CD14-positive monocyte (primary cell): ENCODE measurements at regions not wholly inside any gene's neighbourhood (a gene's known extent, or its start where the extent isn't known, plus 50 kb on each side); places are given as distances from the start of the nearest gene placed in this dataset.

ENCODE experiments used
- DNase-seq, 3 donors: peaks; one replicate each; pipeline ENCODE4 v3.0.0-alpha.2; 2011 to 2022
- H2AFZ ChIP-seq: 2 replicates; pipeline ENCODE4 v1.6.0; 2012; ENCODE audit warnings: mild to moderate bottlenecking, low read depth, low read length, inconsistent platforms; ENCODE audit not compliant: insufficient read depth, poor library complexity, severe bottlenecking
- H3K27ac ChIP-seq, 2 donors: 1 replicate in 1 of 2; 2 replicates in 1 of 2; pipeline ENCODE4 v1.5.1; 2012 to 2013; ENCODE audit warnings: low read length in 2 of 2, control low read depth in 1 of 2, inconsistent platforms in 1 of 2, low read depth in 1 of 2, mild to moderate bottlenecking in 1 of 2
- H3K27me3 ChIP-seq, 2 donors: one replicate each; pipeline versions ENCODE4 v1.6.0 to v1.6.1; 2011 to 2013; ENCODE audit warnings: low read length in 2 of 2; ENCODE audit not compliant: control insufficient read depth in 2 of 2, insufficient read depth in 2 of 2
- H3K36me3 ChIP-seq, 2 donors: replicated peaks in 1 of 2; 1 replicate in 1 of 2; 2 replicates in 1 of 2; pipeline versions ENCODE4 v1.5.1 to v1.6.1; 2012 to 2013; ENCODE audit warnings: low read length in 2 of 2, control low read depth in 1 of 2, inconsistent platforms in 1 of 2, mild to moderate bottlenecking in 1 of 2; ENCODE audit not compliant: insufficient read depth in 2 of 2, control insufficient read depth in 1 of 2
- H3K4me1 ChIP-seq, 2 donors: 1 replicate in 1 of 2; 2 replicates in 1 of 2; pipeline versions ENCODE4 v1.5.1 to v1.6.1; 2012 to 2013; ENCODE audit warnings: low read length in 2 of 2, control low read depth in 1 of 2, inconsistent platforms in 1 of 2, mild to moderate bottlenecking in 1 of 2, moderate library complexity in 1 of 2; ENCODE audit not compliant: insufficient read depth in 2 of 2, control insufficient read depth in 1 of 2
- H3K4me2 ChIP-seq: replicated peaks from 2 replicates; pipeline ENCODE3; 2012; ENCODE audit warnings: low read length, moderate library complexity, mild to moderate bottlenecking; ENCODE audit not compliant: poor library complexity, severe bottlenecking; ENCODE audit errors: extremely low read depth
- H3K4me3 ChIP-seq, 3 experiments: fragments of 200-600 bp in 1 of 3; sonication (generic) in 1 of 3; replicated peaks in 1 of 3; 1 replicate in 2 of 3; 2 replicates in 1 of 3; pipeline ENCODE4 v1.5.1; 2011 to 2013; ENCODE audit warnings: low read length in 3 of 3, mild to moderate bottlenecking in 3 of 3, control low read depth in 2 of 3, low read depth in 2 of 3, inconsistent platforms in 1 of 3, moderate library complexity in 1 of 3
- H3K79me2 ChIP-seq: 2 replicates; pipeline ENCODE4 v1.6.0; 2012; ENCODE audit warnings: mild to moderate bottlenecking, control low read depth, inconsistent platforms, low read length, moderate library complexity; ENCODE audit not compliant: insufficient read depth
- H3K9ac ChIP-seq: 2 replicates; pipeline ENCODE4 v1.6.0; 2017; ENCODE audit warnings: low read length, mild to moderate bottlenecking; ENCODE audit not compliant: insufficient read depth, poor library complexity, severe bottlenecking
- H3K9me3 ChIP-seq, 2 donors: replicated peaks in 1 of 2; 1 replicate in 1 of 2; 2 replicates in 1 of 2; pipeline versions ENCODE4 v1.5.1 to v1.6.1; 2012 to 2013; ENCODE audit warnings: low read length in 2 of 2, control low read depth in 1 of 2; ENCODE audit not compliant: control insufficient read depth in 1 of 2, insufficient read depth in 1 of 2
- H4K20me1 ChIP-seq: 2 replicates; pipeline ENCODE4 v1.6.0; 2012; ENCODE audit warnings: mild to moderate bottlenecking, low read length, control low read depth, moderate library complexity; ENCODE audit not compliant: insufficient read depth
- H3K27ac Mint-ChIP-seq, 7 donors: one replicate each; pipeline ENCODE4 v1.8.0; 2020; ENCODE audit warnings: mild to moderate bottlenecking in 7 of 7, mixed read lengths in 7 of 7, moderate library complexity in 6 of 7, inconsistent platforms in 2 of 7
- H3K27me3 Mint-ChIP-seq, 3 donors: one replicate each; pipeline ENCODE4 v1.8.0; 2021 to 2022; ENCODE audit warnings: low read depth in 3 of 3, mild to moderate bottlenecking in 3 of 3, mixed read lengths in 3 of 3, moderate library complexity in 3 of 3, inconsistent platforms in 1 of 3
- H3K36me3 Mint-ChIP-seq, 2 donors: one replicate each; pipeline ENCODE4 v1.8.0; 2020; ENCODE audit warnings: mixed read lengths in 2 of 2, inconsistent platforms in 1 of 2, mild to moderate bottlenecking in 1 of 2
- H3K4me1 Mint-ChIP-seq: one replicate; pipeline ENCODE4 v1.8.0; 2020; ENCODE audit warnings: mild to moderate bottlenecking, mixed read lengths
- H3K4me3 Mint-ChIP-seq, 2 donors: one replicate each; pipeline ENCODE4 v1.8.0; 2020; ENCODE audit warnings: mild to moderate bottlenecking in 2 of 2, mixed read lengths in 2 of 2, moderate library complexity in 1 of 2
- H3K9me3 Mint-ChIP-seq, 7 donors: one replicate each; pipeline ENCODE4 v1.8.0; 2020 to 2022; ENCODE audit warnings: mixed read lengths in 7 of 7, mild to moderate bottlenecking in 6 of 7, moderate library complexity in 6 of 7, inconsistent platforms in 2 of 7
- WGBS: methylation state at CpG from one replicate; pipeline ENCODE4 v1.1.5; 2013; ENCODE audit warnings: missing lambda C conversion rate; ENCODE audit not compliant: insufficient coverage; 5-methylcytosine and 5-hydroxymethylcytosine counted together
- intact Hi-C, 2 donors: fragments of 100-400 bp; cut with micrococcal nuclease; formaldehyde crosslinking; loops; one replicate each; pipeline versions ENCODE4 v1.15.0 to v1.15.1; 2023
- TF ChIP-seq, protein P1 (sequence below): fragments of 200-600 bp; IDR thresholded peaks from one replicate; pipeline ENCODE4 v1.8.0; 2022; ENCODE audit warnings: antibody characterized with exemption, mild to moderate bottlenecking

DNA sequence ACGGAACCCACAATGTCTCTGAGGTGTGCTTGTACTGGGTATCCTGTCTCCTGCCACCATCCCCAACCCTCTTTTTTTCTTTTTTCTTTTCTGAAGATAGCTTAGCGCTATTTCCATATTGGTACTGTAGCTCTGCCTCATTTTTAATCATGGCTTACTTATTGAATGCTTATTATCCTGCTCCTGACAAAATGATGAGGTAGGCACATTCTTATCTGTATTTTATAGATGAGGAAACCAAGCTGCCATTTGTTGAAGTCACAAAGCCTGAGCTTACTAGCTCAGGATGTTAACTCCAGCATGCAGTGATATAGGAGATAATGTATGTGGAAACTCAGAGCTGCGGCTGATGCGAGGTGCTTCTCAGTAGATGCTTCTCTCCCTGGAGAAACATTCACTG lies 61.4 kb upstream of the GPR6 start:
- no peaks in the 10 kb centered on the region for H3K79me2 ChIP-seq
- H4K20me1 ChIP-seq: no peaks in the 10 kb centered on the region
- no peak overlapping the region for H2AFZ ChIP-seq
- no peaks in the 10 kb centered on the region for H3K36me3 ChIP-seq
- no peak overlapping the region for H3K9ac ChIP-seq
- TF ChIP-seq, protein P1, sequence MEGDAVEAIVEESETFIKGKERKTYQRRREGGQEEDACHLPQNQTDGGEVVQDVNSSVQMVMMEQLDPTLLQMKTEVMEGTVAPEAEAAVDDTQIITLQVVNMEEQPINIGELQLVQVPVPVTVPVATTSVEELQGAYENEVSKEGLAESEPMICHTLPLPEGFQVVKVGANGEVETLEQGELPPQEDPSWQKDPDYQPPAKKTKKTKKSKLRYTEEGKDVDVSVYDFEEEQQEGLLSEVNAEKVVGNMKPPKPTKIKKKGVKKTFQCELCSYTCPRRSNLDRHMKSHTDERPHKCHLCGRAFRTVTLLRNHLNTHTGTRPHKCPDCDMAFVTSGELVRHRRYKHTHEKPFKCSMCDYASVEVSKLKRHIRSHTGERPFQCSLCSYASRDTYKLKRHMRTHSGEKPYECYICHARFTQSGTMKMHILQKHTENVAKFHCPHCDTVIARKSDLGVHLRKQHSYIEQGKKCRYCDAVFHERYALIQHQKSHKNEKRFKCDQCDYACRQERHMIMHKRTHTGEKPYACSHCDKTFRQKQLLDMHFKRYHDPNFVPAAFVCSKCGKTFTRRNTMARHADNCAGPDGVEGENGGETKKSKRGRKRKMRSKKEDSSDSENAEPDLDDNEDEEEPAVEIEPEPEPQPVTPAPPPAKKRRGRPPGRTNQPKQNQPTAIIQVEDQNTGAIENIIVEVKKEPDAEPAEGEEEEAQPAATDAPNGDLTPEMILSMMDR: no peak
- DNase-seq: no peak
- Mint-ChIP-seq H3K36me3 (no peaks in the 10 kb centered on the region), H3K27me3 (peaks cover 0 to 1% (median 0%) of the 10 kb centered on the region in 3 donors), H3K27ac (no peak overlapping the region), H3K4me3 (no peak overlapping the region), H3K4me1 (peaks cover 4% of the 10 kb centered on the region), H3K9me3 (peaks cover 0 to 6% (median 4%) of the 10 kb centered on the region in 7 donors)
- no peak overlapping the region for H3K4me3 ChIP-seq
- no peaks in the 10 kb centered on the region for H3K9me3 ChIP-seq
- intact Hi-C loops: no loop called here
- no peak overlapping the region for H3K4me2 ChIP-seq
- WGBS: 100% methylated on average over 3 of the region's 4 CpGs
- H3K27me3 ChIP-seq: no peaks in the 10 kb centered on the region
- H3K27ac ChIP-seq: no peak overlapping the region
- H3K4me1 ChIP-seq: no peaks in the 10 kb centered on the region

DNA sequence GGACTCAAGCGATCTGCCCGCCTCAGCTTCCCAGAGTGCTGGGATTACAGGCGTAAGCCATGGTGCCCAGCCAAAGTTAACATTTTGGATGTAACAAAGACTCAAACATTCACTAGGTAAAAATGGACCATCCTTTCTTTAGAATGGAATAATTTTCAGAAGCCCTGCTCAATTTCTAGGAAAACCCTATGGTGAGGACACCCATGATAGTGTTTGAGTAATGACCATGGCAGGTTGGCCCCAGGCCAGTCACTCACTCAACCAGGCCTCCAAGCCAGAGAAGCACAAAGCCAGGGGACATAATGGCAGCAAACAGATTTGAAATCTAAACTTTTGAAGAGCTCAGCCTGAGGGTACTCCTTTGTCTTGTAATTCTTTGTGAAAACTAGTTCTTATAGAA lies 59.9 kb upstream of the GPR6 start:
- Mint-ChIP-seq H3K4me1 (peaks cover 10% of the 10 kb centered on the region), H3K4me3 (no peak overlapping the region), H3K36me3 (no peaks in the 10 kb centered on the region), H3K27ac (no peak overlapping the region), H3K9me3 (peaks cover 0 to 6% (median 4%) of the 10 kb centered on the region in 7 donors), H3K27me3 (peaks cover 0 to 5% (median 0%) of the 10 kb centered on the region in 3 donors)
- DNase-seq: no peak
- Histone ChIP-seq H3K36me3 (no peaks in the 10 kb centered on the region), H3K9ac (no peak overlapping the region), H3K27ac (no peak overlapping the region), H3K4me2 (no peak overlapping the region), H3K27me3 (no peaks in the 10 kb centered on the region), H3K4me1 (no peaks in the 10 kb centered on the region), H3K79me2 (no peaks in the 10 kb centered on the region), H3K4me3 (no peak overlapping the region), H4K20me1 (no peaks in the 10 kb centered on the region), H3K9me3 (no peaks in the 10 kb centered on the region), H2AFZ (no peak overlapping the region)
- intact Hi-C loops: no loop called here
- WGBS: 100% methylated on average over 3 of the region's 3 CpGs
- TF ChIP-seq, protein P1: no peak
